GM12891 (cell line): ENCODE measurements at regions not wholly inside any gene's neighbourhood (a gene's known extent, or its start where the extent isn't known, plus 50 kb on each side); places are given as distances from the start of the nearest gene placed in this dataset.

Experiments used
- POLR2A ChIP-seq: IDR thresholded peaks from 2 replicates; pipeline ENCODE4 v1.6.1; 2011; ENCODE audit warnings: low read depth, low read length, control low read depth
- POLR2AphosphoS5 ChIP-seq: IDR thresholded peaks from 2 replicates; pipeline ENCODE4 v1.6.1; 2011; ENCODE audit warnings: low read depth, low read length, control low read depth
- TAF1 ChIP-seq: IDR thresholded peaks from 2 replicates; pipeline ENCODE4 v1.6.1; 2011; ENCODE audit warnings: low read depth, low read length, control low read depth

GRCh38 chr5:114935490-114935889 is 234.2 kb downstream of the TRIM36 start:
- TF ChIP-seq TAF1 (no peak), POLR2A (no peak), POLR2AphosphoS5 (no peak)
